ENCODE measurements at regions not wholly inside any gene's neighbourhood (a gene's known extent, or its start where the extent isn't known, plus 50 kb on each side); places are given as distances from the start of the nearest gene placed in this dataset.

GRCh38 chr5:156186760-156187159 lies 140.2 kb upstream of the SGCD start:
- DNase-seq (peak; percentile 74), ATAC-seq (ENCODE audit: low read depth) (peak; percentile 88)
- dilution Hi-C loops (cut with HindIII; ENCODE audit: low sequenced_read_pairs, unreplicated experiment) (no loop called here), intact Hi-C loops (cut with micrococcal nuclease) (loop anchor here (5.0 kb wide), 1 partner anchor 196 kb away; no protein-coding TSS in a partner anchor), in situ Hi-C loops (cut with MboI; ENCODE audit: low sequenced_read_pairs) (no loop called here)
- Histone ChIP-seq H3K23ac (ENCODE audit: low read depth, low read length) (peak overlapping the region; percentile 93), H3K9me1 (ENCODE audit: insufficient read depth, low read length) (peaks cover 3% of the 10 kb centered on the region; the same call in 1 of the 2 replicates), H4K91ac (ENCODE audit: insufficient read depth, low read depth, low read length) (peak overlapping the region; percentile 83), H3K4me2 (ENCODE audit: low read depth, low read length) (peak overlapping the region; percentile 68; the same call in 1 of the 2 replicates), H3K4ac (ENCODE audit: low read depth, low read length) (peak overlapping the region; percentile 78; the same call in 1 of the 2 replicates), H4K20me1 (ENCODE audit: insufficient read depth, low read length) (no peaks in the 10 kb centered on the region), H3K27ac (ENCODE audit: insufficient read depth, low read length) (peak overlapping the region; percentile 52; the same call in 1 of the 2 replicates), H3K36me3 (ENCODE audit: control insufficient read depth, insufficient read depth, low read length) (no peaks in the 10 kb centered on the region), H3K4me1 (ENCODE audit: control insufficient read depth, insufficient read depth, low read length) (peaks cover 7% of the 10 kb centered on the region; the same call in 1 of the 2 replicates), H2AK9ac (replicated peaks; ENCODE audit: low read depth, low read length, poor library complexity) (peak overlapping the region; percentile 4), H2AFZ (replicated peaks; ENCODE audit: low read length, poor library complexity) (peak overlapping the region; percentile 25), H2BK5ac (ENCODE audit: low read depth, low read length, poor library complexity, severe bottlenecking) (peak overlapping the region; percentile 82), H3K9ac (ENCODE audit: low read depth, low read length) (no peak overlapping the region), H3K14ac (replicated peaks; ENCODE audit: low read depth, low read length) (peak overlapping the region; percentile 89), H2BK120ac (ENCODE audit: low read depth, low read length) (peak overlapping the region; percentile 97), H3K79me1 (ENCODE audit: low read depth in 1 of 2, low read length in 2 of 2) (no peaks in the 10 kb centered on the region), H2BK20ac (ENCODE audit: low read depth, low read length) (peak overlapping the region; percentile 98), H3K9me3 (ENCODE audit: control insufficient read depth, insufficient read depth, low read length) (no peaks in the 10 kb centered on the region), H2AK5ac (ENCODE audit: low read depth, low read length) (0 out of 2 replicates have a peak overlapping the region, but pooled peaks have one; percentile 37), H2BK15ac (ENCODE audit: low read depth, low read length) (peak overlapping the region; percentile 93; the same call in 1 of the 3 replicates), H3K56ac (ENCODE audit: extremely low read depth, insufficient read depth, low read length) (peak overlapping the region; percentile 82), H4K8ac (ENCODE audit: low read depth in 2 of 2, low read length in 2 of 2) (peak overlapping the region; percentile 93 to 94), H4K5ac (ENCODE audit: low read depth, low read length) (no peak overlapping the region; the same call in 1 of the 2 replicates), H3K18ac (ENCODE audit: low read depth, low read length) (peak overlapping the region; percentile 95; the same call in 1 of the 2 replicates), H3K4me3 (ENCODE audit: insufficient read depth, low read depth, low read length) (no peak overlapping the region), H3K27me3 (ENCODE audit: control insufficient read depth, insufficient read depth, low read length) (no peaks in the 10 kb centered on the region)
- no TSS peak for BruUV-seq (replicated peaks)
- WGBS, 2 experiments (ENCODE audit: extremely low coverage in 2 of 2, insufficient read length in 1 of 2) = no CpG with 5 or more reads among the region's 1 CpG
- TF ChIP-seq FOS (IDR thresholded peaks at IDR 0.05; ENCODE audit: low read depth, low read length) (no peak), RCOR1 (IDR thresholded peaks at IDR 0.05; ENCODE audit: insufficient replicate concordance, low read length) (no peak), BHLHE40 (IDR thresholded peaks at IDR 0.05; ENCODE audit: low read depth, low read length) (no peak), MXI1 (IDR thresholded peaks at IDR 0.05; ENCODE audit: borderline replicate concordance, low read depth, low read length) (no peak), MAZ (IDR thresholded peaks at IDR 0.05; ENCODE audit: borderline replicate concordance, low read depth, low read length) (no peak), MAFK (IDR thresholded peaks at IDR 0.05; ENCODE audit: low read depth, low read length) (no peak), CHD1 (IDR thresholded peaks at IDR 0.05; ENCODE audit: low read depth, low read length) (no peak), SMC3 (IDR thresholded peaks at IDR 0.05; ENCODE audit: low read depth, low read length) (no peak), CEBPB (IDR thresholded peaks at IDR 0.05; ENCODE audit: low read depth, low read length) (no peak), RFX5 (IDR thresholded peaks at IDR 0.05; ENCODE audit: low read depth, low read length) (no peak), NFE2L2 (IDR thresholded peaks at IDR 0.05; ENCODE audit: low read depth, low read length) (no peak), CTCF (conservative IDR thresholded peaks at IDR 0.05; ENCODE audit: low read depth, low read length) (no peak), POLR2A (IDR thresholded peaks at IDR 0.05; ENCODE audit: low read depth, low read length) (no peak), RAD21 (IDR thresholded peaks at IDR 0.05; ENCODE audit: low read length) (no peak)
- TF ChIP-seq, protein P1, sequence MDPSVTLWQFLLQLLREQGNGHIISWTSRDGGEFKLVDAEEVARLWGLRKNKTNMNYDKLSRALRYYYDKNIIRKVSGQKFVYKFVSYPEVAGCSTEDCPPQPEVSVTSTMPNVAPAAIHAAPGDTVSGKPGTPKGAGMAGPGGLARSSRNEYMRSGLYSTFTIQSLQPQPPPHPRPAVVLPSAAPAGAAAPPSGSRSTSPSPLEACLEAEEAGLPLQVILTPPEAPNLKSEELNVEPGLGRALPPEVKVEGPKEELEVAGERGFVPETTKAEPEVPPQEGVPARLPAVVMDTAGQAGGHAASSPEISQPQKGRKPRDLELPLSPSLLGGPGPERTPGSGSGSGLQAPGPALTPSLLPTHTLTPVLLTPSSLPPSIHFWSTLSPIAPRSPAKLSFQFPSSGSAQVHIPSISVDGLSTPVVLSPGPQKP (IDR thresholded peaks at IDR 0.05; ENCODE audit: borderline replicate concordance, low read depth, low read length) = no peak
- TF ChIP-seq, protein P2, sequence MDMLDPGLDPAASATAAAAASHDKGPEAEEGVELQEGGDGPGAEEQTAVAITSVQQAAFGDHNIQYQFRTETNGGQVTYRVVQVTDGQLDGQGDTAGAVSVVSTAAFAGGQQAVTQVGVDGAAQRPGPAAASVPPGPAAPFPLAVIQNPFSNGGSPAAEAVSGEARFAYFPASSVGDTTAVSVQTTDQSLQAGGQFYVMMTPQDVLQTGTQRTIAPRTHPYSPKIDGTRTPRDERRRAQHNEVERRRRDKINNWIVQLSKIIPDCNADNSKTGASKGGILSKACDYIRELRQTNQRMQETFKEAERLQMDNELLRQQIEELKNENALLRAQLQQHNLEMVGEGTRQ (IDR thresholded peaks at IDR 0.05; ENCODE audit: low read depth, low read length) = no peak
- ChIA-PET POLR2A (ENCODE audit: unreplicated experiment) (no interaction called here), CTCF (no interaction called here)
